ENCODE measurements at regions not wholly inside any gene's neighbourhood (a gene's known extent, or its start where the extent isn't known, plus 50 kb on each side); places are given as distances from the start of the nearest gene placed in this dataset.

GRCh38 chr2:204265681-204266181 is 279.5 kb upstream of the PARD3B start:
- TF ChIP-seq, protein P1, sequence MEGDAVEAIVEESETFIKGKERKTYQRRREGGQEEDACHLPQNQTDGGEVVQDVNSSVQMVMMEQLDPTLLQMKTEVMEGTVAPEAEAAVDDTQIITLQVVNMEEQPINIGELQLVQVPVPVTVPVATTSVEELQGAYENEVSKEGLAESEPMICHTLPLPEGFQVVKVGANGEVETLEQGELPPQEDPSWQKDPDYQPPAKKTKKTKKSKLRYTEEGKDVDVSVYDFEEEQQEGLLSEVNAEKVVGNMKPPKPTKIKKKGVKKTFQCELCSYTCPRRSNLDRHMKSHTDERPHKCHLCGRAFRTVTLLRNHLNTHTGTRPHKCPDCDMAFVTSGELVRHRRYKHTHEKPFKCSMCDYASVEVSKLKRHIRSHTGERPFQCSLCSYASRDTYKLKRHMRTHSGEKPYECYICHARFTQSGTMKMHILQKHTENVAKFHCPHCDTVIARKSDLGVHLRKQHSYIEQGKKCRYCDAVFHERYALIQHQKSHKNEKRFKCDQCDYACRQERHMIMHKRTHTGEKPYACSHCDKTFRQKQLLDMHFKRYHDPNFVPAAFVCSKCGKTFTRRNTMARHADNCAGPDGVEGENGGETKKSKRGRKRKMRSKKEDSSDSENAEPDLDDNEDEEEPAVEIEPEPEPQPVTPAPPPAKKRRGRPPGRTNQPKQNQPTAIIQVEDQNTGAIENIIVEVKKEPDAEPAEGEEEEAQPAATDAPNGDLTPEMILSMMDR (IDR thresholded peaks at IDR 0.05; ENCODE audit: extremely low read depth, missing control alignments) = no peak
- DNase-seq (ENCODE audit: low spot score) = no peak

- no peak for DNase-seq (ENCODE audit: low spot score)
- TF ChIP-seq, protein P1 (IDR thresholded peaks at IDR 0.05; ENCODE audit: extremely low read depth, missing control alignments) = no peak
Observed at GRCh38 chr2:204268458-204268857, 276.8 kb upstream of the PARD3B start.

- TF ChIP-seq, protein P1 (IDR thresholded peaks at IDR 0.05; ENCODE audit: extremely low read depth, missing control alignments) = no peak
- DNase-seq (ENCODE audit: low spot score) = no peak
Observed at GRCh38 chr2:204268971-204269370, 276.3 kb upstream of the PARD3B start.

GRCh38 chr2:204272089-204272488 is 273.2 kb upstream of the PARD3B start:
- no peak for DNase-seq (ENCODE audit: low spot score)

GRCh38 chr2:204272610-204273287 is 272.5 kb upstream of the PARD3B start:
- no peak for DNase-seq (ENCODE audit: low spot score)
- TF ChIP-seq, protein P1 (IDR thresholded peaks at IDR 0.05; ENCODE audit: extremely low read depth, missing control alignments) = no peak

More at GRCh38 chr2:204272089-204272488, 273.2 kb upstream of the PARD3B start:
- TF ChIP-seq, protein P1 (IDR thresholded peaks at IDR 0.05; ENCODE audit: extremely low read depth, missing control alignments) = no peak

DNA sequence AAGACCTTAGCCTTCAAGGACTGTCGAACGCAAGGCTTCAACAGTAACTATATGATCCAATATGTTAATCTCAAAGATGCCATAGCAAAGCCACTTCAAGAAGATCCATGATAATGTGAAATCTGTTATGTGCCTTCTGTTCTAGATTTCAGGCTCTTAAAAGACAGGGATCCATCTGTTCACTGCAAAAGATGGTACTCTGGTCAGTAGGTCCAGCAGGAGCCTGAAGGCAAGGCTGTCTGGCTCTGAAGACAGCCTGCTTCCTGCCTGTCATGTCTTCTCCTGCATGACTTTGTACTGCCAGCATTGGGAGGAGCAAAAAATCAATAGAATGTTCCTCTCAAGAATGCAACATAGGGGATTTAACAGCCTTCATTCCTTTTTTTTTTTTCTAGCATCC is 270.8 kb upstream of the PARD3B start:
- TF ChIP-seq, protein P1 (IDR thresholded peaks at IDR 0.05; ENCODE audit: extremely low read depth, missing control alignments) = no peak
- DNase-seq (ENCODE audit: low spot score) = no peak

GRCh38 chr2:204274991-204275390 is 270.3 kb upstream of the PARD3B start:
- TF ChIP-seq, protein P1 (IDR thresholded peaks at IDR 0.05; ENCODE audit: extremely low read depth, missing control alignments) = no peak
- no peak for DNase-seq (ENCODE audit: low spot score)

All from GM20000 (cell line).